OCI-LY1 (cell line): ENCODE measurements at regions not wholly inside any gene's neighbourhood (a gene's known extent, or its start where the extent isn't known, plus 50 kb on each side); places are given as distances from the start of the nearest gene placed in this dataset.

Experiments
- CTCF ChIP-seq: fragments of 200-600 bp; sonication (generic), shearing (Covaris generic); IDR thresholded peaks from 2 replicates; pipeline ENCODE4 v1.5.1; 2017; ENCODE audit warnings: mild to moderate bottlenecking, antibody characterized with exemption, low read length, moderate library complexity, mixed read lengths
- EZH2 ChIP-seq: fragments of 200-600 bp; sonication (generic), shearing (Covaris generic); IDR thresholded peaks from 2 replicates; pipeline ENCODE4 v1.8.0; 2017; ENCODE audit warnings: borderline replicate concordance, mixed run types, mild to moderate bottlenecking, antibody characterized with exemption, low read length, moderate library complexity, mixed read lengths

- TF ChIP-seq CTCF (no peak), EZH2 (no peak)
Measured at GRCh38 chr20:61186771-61187472, 65.1 kb upstream of the CDH4 start.
